ENCODE measurements at regions not wholly inside any gene's neighbourhood (a gene's known extent, or its start where the extent isn't known, plus 50 kb on each side); places are given as distances from the start of the nearest gene placed in this dataset.

GRCh38 chr4:23322732-23323131 lies 567.1 kb downstream of the PPARGC1A start:
- intact Hi-C loops (cut with DNase I) = no loop called here
- no peaks in the 10 kb centered on the region for H3K9me3 ChIP-seq
- H3K27me3 ChIP-seq = no peaks in the 10 kb centered on the region
- no peak overlapping the region for H3K4me3 ChIP-seq
- TF ChIP-seq POLR2A (IDR thresholded peaks at IDR 0.05) (no peak), POLR2AphosphoS5 (IDR thresholded peaks at IDR 0.05) (no peak), EP300 (IDR thresholded peaks at IDR 0.05) (no peak), CTCF (IDR thresholded peaks at IDR 0.05) (no peak)
- DNase-seq = no peak
- H3K4me1 ChIP-seq = no peaks in the 10 kb centered on the region
- H3K36me3 ChIP-seq = no peaks in the 10 kb centered on the region
- H3K27ac ChIP-seq = no peak overlapping the region

- Histone ChIP-seq H3K4me1 (no peaks in the 10 kb centered on the region), H3K9me3 (no peaks in the 10 kb centered on the region), H3K36me3 (no peaks in the 10 kb centered on the region), H3K27ac (no peak overlapping the region), H3K27me3 (no peaks in the 10 kb centered on the region), H3K4me3 (no peak overlapping the region)
- no peak for TF ChIP-seq POLR2AphosphoS5 (IDR thresholded peaks at IDR 0.05)
- no peak for TF ChIP-seq POLR2A (IDR thresholded peaks at IDR 0.05)
- TF ChIP-seq EP300 (IDR thresholded peaks at IDR 0.05) = no peak
- no peak for TF ChIP-seq CTCF (IDR thresholded peaks at IDR 0.05)
- intact Hi-C loops (cut with DNase I) = no loop called here
- WGBS, 2 donors = 56 to 69% methylated on average over 1 of the region's 1 CpG
- no peak for DNase-seq
These were observed 568.8 kb downstream of the PPARGC1A start for GRCh38 chr4:23320931-23321587.

GRCh38 chr4:23312686-23313085 lies 577.2 kb downstream of the PPARGC1A start:
- H3K9me3 ChIP-seq = no peaks in the 10 kb centered on the region
- no peak overlapping the region for H3K27ac ChIP-seq
- TF ChIP-seq EP300 (IDR thresholded peaks at IDR 0.05) = no peak
- no peak for TF ChIP-seq POLR2AphosphoS5 (IDR thresholded peaks at IDR 0.05)
- TF ChIP-seq POLR2A (IDR thresholded peaks at IDR 0.05) = no peak
- TF ChIP-seq CTCF (IDR thresholded peaks at IDR 0.05) = no peak
- H3K36me3 ChIP-seq = no peaks in the 10 kb centered on the region
- no peaks in the 10 kb centered on the region for H3K4me1 ChIP-seq
- intact Hi-C loops (cut with DNase I) = no loop called here
- no peaks in the 10 kb centered on the region for H3K27me3 ChIP-seq
- no peak for DNase-seq
- no peak overlapping the region for H3K4me3 ChIP-seq

GRCh38 chr4:23311983-23312382 lies 577.9 kb downstream of the PPARGC1A start:
- Histone ChIP-seq H3K4me1 (no peaks in the 10 kb centered on the region), H3K36me3 (no peaks in the 10 kb centered on the region), H3K4me3 (no peak overlapping the region), H3K9me3 (no peaks in the 10 kb centered on the region), H3K27ac (no peak overlapping the region), H3K27me3 (no peaks in the 10 kb centered on the region)
- no peak for DNase-seq
- 79 to 81% methylated on average over 3 of the region's 3 CpGs for WGBS, 2 donors
- TF ChIP-seq CTCF (IDR thresholded peaks at IDR 0.05) (no peak), POLR2A (IDR thresholded peaks at IDR 0.05) (no peak), POLR2AphosphoS5 (IDR thresholded peaks at IDR 0.05) (no peak), EP300 (IDR thresholded peaks at IDR 0.05) (no peak)
- intact Hi-C loops (cut with DNase I) = no loop called here

- 51 to 73% methylated on average over 1 of the region's 1 CpG for WGBS, 2 donors
These were observed 584.8 kb downstream of the PPARGC1A start for GRCh38 chr4:23305026-23305425.

More at GRCh38 chr4:23305026-23305425, 584.8 kb downstream of the PPARGC1A start:
- H3K27me3 ChIP-seq = no peaks in the 10 kb centered on the region
- H3K4me1 ChIP-seq = no peaks in the 10 kb centered on the region
- H3K36me3 ChIP-seq = no peaks in the 10 kb centered on the region
- H3K27ac ChIP-seq = no peak overlapping the region
- DNase-seq = no peak
- intact Hi-C loops (cut with DNase I) = no loop called here
- H3K9me3 ChIP-seq = no peaks in the 10 kb centered on the region
- TF ChIP-seq EP300 (IDR thresholded peaks at IDR 0.05) (no peak), CTCF (IDR thresholded peaks at IDR 0.05) (no peak), POLR2A (IDR thresholded peaks at IDR 0.05) (no peak), POLR2AphosphoS5 (IDR thresholded peaks at IDR 0.05) (no peak)
- no peak overlapping the region for H3K4me3 ChIP-seq
